GM23338 (cell line): ENCODE measurements at regions not wholly inside any gene's neighbourhood (a gene's known extent, or its start where the extent isn't known, plus 50 kb on each side); places are given as distances from the start of the nearest gene placed in this dataset.

Experiments
- ATAC-seq: fragments of 200-7000 bp; cut with Tn5 transposase; 3 replicates; pipeline ENCODE4 v1.9.1; 2020
- DNase-seq: peaks from one replicate; pipeline ENCODE4 v3.0.0-alpha.2; 2015; ENCODE audit warnings: low spot score
- H2AFZ ChIP-seq: fragments of 200-600 bp; sonication (generic); 2 replicates; pipeline ENCODE4 v1.8.0; 2016; ENCODE audit warnings: antibody characterized with exemption, mild to moderate bottlenecking, moderate library complexity
- H3F3A ChIP-seq: fragments of 200-600 bp; sonication (generic); replicated peaks from 2 replicates; pipeline ENCODE4 v1.8.0; 2017; ENCODE audit warnings: antibody characterized with exemption, mixed run types, low read depth
- H3K27ac ChIP-seq: fragments of 200-600 bp; sonication (generic); 2 replicates; pipeline ENCODE4 v1.6.1; 2016; ENCODE audit warnings: low read depth
- H3K27me3 ChIP-seq: fragments of 200-600 bp; sonication (generic); 2 replicates; pipeline ENCODE4 v1.8.0; 2016; ENCODE audit warnings: mild to moderate bottlenecking, mixed run types, moderate library complexity; ENCODE audit not compliant: insufficient read depth
- H3K36me3 ChIP-seq: fragments of 200-600 bp; sonication (generic); 2 replicates; pipeline ENCODE4 v1.8.0; 2016; ENCODE audit warnings: mild to moderate bottlenecking; ENCODE audit not compliant: insufficient read depth
- H3K4me1 ChIP-seq: fragments of 200-600 bp; sonication (generic); 2 replicates; pipeline ENCODE4 v1.8.0; 2016; ENCODE audit warnings: mild to moderate bottlenecking, moderate library complexity; ENCODE audit not compliant: insufficient read depth
- H3K4me2 ChIP-seq: fragments of 200-600 bp; sonication (generic); 2 replicates; pipeline ENCODE4 v1.7.1; 2017; ENCODE audit warnings: mixed run types
- H3K4me3 ChIP-seq: fragments of 200-600 bp; sonication (generic); 2 replicates; pipeline ENCODE4 v1.6.1; 2016; ENCODE audit warnings: mixed run types
- H3K79me2 ChIP-seq: fragments of 200-600 bp; sonication (generic); replicated peaks from 2 replicates; pipeline ENCODE4 v1.8.0; 2017; ENCODE audit warnings: mild to moderate bottlenecking; ENCODE audit not compliant: insufficient read depth
- H3K9me2 ChIP-seq: fragments of 200-600 bp; sonication (generic); 2 replicates; pipeline ENCODE4 v1.8.0; 2017; ENCODE audit not compliant: insufficient read depth
- H4K20me1 ChIP-seq: fragments of 200-600 bp; sonication (generic); replicated peaks from 2 replicates; pipeline ENCODE4 v1.8.0; 2017; ENCODE audit warnings: mild to moderate bottlenecking; ENCODE audit not compliant: insufficient read depth
- H3K27ac Mint-ChIP-seq: 2 replicates; pipeline ENCODE4 v1.8.0; 2020; ENCODE audit warnings: inconsistent platforms, mild to moderate bottlenecking, moderate library complexity, mixed read lengths
- H3K27me3 Mint-ChIP-seq: 3 replicates; pipeline ENCODE4 v1.8.0; 2022; ENCODE audit warnings: low read depth, mild to moderate bottlenecking, moderate library complexity, mixed read lengths, inconsistent platforms; ENCODE audit not compliant: insufficient read depth, poor library complexity
- H3K36me3 Mint-ChIP-seq: 3 replicates; pipeline ENCODE4 v1.8.0; 2021; ENCODE audit warnings: low read depth, mild to moderate bottlenecking, inconsistent platforms, moderate library complexity, mixed read lengths
- H3K4me1 Mint-ChIP-seq: 3 replicates; pipeline ENCODE4 v1.8.0; 2020; ENCODE audit warnings: mild to moderate bottlenecking, inconsistent platforms, mixed read lengths
- H3K4me3 Mint-ChIP-seq: 3 replicates; pipeline ENCODE4 v1.8.0; 2021; ENCODE audit warnings: moderate library complexity, mild to moderate bottlenecking, inconsistent platforms, mixed read lengths
- H3K9me3 Mint-ChIP-seq: 3 replicates; pipeline ENCODE4 v1.8.0; 2020; ENCODE audit warnings: moderate library complexity, mild to moderate bottlenecking, inconsistent platforms, mixed read lengths
- CREB1 ChIP-seq: fragments of 250-450 bp; sonication (Bioruptor Pico); IDR thresholded peaks from 2 replicates; pipeline ENCODE4 v1.5.0; 2020; ENCODE audit warnings: low read depth, mild to moderate bottlenecking, moderate library complexity
- EZH2 ChIP-seq: fragments of 200-600 bp; sonication (generic); IDR thresholded peaks from one replicate; pipeline ENCODE4 v1.8.0; 2017; ENCODE audit warnings: antibody characterized with exemption, mild to moderate bottlenecking, low read depth; ENCODE audit not compliant: unreplicated experiment
- EZH2phosphoT487 ChIP-seq: fragments of 200-600 bp; sonication (generic); IDR thresholded peaks from one replicate; pipeline ENCODE4 v1.8.1; 2018; ENCODE audit warnings: antibody characterized with exemption; ENCODE audit not compliant: unreplicated experiment
- JUNB ChIP-seq: IDR thresholded peaks from one replicate; pipeline ENCODE4 v1.6.1; 2016; ENCODE audit warnings: antibody characterized with exemption; ENCODE audit not compliant: unreplicated experiment
- NANOG ChIP-seq: IDR thresholded peaks from 2 replicates; pipeline ENCODE4 v1.6.1; 2016; ENCODE audit warnings: antibody characterized with exemption, borderline replicate concordance
- POLR2AphosphoS5 ChIP-seq: IDR thresholded peaks from 2 replicates; pipeline ENCODE4 v1.6.1; 2016; ENCODE audit warnings: antibody characterized with exemption, low read depth
- STAT1 ChIP-seq: IDR thresholded peaks from one replicate; pipeline ENCODE4 v1.6.1; 2016; ENCODE audit warnings: antibody characterized with exemption; ENCODE audit not compliant: unreplicated experiment
- ZNF114 ChIP-seq: fragments of 250-450 bp; sonication (Bioruptor Pico); IDR thresholded peaks from 2 replicates; pipeline ENCODE4 v1.5.0; 2020; ENCODE audit warnings: mild to moderate bottlenecking, moderate library complexity
- ZNF331 ChIP-seq: fragments of 250-450 bp; sonication (Bioruptor Pico); IDR thresholded peaks from 2 replicates; pipeline ENCODE4 v1.5.0; 2020; ENCODE audit warnings: low read depth, mild to moderate bottlenecking, moderate library complexity
- TF ChIP-seq, protein P1 (sequence below), 2 experiments: fragments of 200-600 bp in 1 of 2; sonication (generic) in 1 of 2; conservative IDR thresholded peaks; 2 replicates each; pipeline versions ENCODE4 v1.5.1 to v1.6.1; 2016 to 2017; ENCODE audit warnings: antibody characterized with exemption in 2 of 2, low read depth in 2 of 2, mild to moderate bottlenecking in 2 of 2, moderate library complexity in 1 of 2
- TF ChIP-seq, protein P2 (sequence below): IDR thresholded peaks from one replicate; pipeline ENCODE4 v1.6.1; 2018; ENCODE audit warnings: antibody characterized with exemption; ENCODE audit not compliant: unreplicated experiment
- TF ChIP-seq, protein P3 (sequence below): IDR thresholded peaks from 2 replicates; pipeline ENCODE4 v1.6.1; 2016; ENCODE audit warnings: antibody characterized with exemption

DNA sequence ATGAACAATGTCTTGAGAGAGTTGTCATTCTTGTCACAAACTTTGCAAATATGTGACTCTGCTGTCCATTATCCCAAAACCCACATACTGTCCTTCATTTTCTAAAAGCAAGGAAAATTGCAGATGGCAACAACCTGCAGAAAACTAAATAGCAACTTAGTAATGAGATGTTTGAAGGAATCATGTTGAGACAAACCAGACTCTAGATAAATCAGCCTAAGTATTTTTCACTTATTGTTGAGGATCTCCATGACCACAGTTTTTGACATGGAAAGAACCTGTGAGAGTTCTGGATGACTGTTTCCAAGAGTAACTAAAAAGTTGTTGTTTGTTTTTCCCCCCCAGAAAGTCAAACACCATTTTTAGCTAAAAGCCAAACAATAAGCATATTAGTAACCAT lies 535.2 kb upstream of the ZNF608 start:
- H4K20me1 ChIP-seq, result no peaks in the 10 kb centered on the region
- no peak for ATAC-seq
- H3K36me3 Mint-ChIP-seq, result no peaks in the 10 kb centered on the region

GRCh38 chr5:125283372-125283771 lies 536.9 kb upstream of the ZNF608 start:
- TF ChIP-seq EZH2 (no peak), POLR2AphosphoS5 (no peak), STAT1 (no peak), ZNF114 (CRISPR knock-in tag) (no peak), ZNF331 (no peak), CREB1 (CRISPR knock-in tag) (no peak), EZH2phosphoT487 (no peak), JUNB (no peak), NANOG (no peak)
- TF ChIP-seq, protein P1, sequence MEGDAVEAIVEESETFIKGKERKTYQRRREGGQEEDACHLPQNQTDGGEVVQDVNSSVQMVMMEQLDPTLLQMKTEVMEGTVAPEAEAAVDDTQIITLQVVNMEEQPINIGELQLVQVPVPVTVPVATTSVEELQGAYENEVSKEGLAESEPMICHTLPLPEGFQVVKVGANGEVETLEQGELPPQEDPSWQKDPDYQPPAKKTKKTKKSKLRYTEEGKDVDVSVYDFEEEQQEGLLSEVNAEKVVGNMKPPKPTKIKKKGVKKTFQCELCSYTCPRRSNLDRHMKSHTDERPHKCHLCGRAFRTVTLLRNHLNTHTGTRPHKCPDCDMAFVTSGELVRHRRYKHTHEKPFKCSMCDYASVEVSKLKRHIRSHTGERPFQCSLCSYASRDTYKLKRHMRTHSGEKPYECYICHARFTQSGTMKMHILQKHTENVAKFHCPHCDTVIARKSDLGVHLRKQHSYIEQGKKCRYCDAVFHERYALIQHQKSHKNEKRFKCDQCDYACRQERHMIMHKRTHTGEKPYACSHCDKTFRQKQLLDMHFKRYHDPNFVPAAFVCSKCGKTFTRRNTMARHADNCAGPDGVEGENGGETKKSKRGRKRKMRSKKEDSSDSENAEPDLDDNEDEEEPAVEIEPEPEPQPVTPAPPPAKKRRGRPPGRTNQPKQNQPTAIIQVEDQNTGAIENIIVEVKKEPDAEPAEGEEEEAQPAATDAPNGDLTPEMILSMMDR (conservative IDR thresholded peaks at IDR 0.05; ENCODE audit: low read depth in 2 of 2), result no peak
- TF ChIP-seq, protein P2, sequence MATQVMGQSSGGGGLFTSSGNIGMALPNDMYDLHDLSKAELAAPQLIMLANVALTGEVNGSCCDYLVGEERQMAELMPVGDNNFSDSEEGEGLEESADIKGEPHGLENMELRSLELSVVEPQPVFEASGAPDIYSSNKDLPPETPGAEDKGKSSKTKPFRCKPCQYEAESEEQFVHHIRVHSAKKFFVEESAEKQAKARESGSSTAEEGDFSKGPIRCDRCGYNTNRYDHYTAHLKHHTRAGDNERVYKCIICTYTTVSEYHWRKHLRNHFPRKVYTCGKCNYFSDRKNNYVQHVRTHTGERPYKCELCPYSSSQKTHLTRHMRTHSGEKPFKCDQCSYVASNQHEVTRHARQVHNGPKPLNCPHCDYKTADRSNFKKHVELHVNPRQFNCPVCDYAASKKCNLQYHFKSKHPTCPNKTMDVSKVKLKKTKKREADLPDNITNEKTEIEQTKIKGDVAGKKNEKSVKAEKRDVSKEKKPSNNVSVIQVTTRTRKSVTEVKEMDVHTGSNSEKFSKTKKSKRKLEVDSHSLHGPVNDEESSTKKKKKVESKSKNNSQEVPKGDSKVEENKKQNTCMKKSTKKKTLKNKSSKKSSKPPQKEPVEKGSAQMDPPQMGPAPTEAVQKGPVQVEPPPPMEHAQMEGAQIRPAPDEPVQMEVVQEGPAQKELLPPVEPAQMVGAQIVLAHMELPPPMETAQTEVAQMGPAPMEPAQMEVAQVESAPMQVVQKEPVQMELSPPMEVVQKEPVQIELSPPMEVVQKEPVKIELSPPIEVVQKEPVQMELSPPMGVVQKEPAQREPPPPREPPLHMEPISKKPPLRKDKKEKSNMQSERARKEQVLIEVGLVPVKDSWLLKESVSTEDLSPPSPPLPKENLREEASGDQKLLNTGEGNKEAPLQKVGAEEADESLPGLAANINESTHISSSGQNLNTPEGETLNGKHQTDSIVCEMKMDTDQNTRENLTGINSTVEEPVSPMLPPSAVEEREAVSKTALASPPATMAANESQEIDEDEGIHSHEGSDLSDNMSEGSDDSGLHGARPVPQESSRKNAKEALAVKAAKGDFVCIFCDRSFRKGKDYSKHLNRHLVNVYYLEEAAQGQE, result no peak
- TF ChIP-seq, protein P3, sequence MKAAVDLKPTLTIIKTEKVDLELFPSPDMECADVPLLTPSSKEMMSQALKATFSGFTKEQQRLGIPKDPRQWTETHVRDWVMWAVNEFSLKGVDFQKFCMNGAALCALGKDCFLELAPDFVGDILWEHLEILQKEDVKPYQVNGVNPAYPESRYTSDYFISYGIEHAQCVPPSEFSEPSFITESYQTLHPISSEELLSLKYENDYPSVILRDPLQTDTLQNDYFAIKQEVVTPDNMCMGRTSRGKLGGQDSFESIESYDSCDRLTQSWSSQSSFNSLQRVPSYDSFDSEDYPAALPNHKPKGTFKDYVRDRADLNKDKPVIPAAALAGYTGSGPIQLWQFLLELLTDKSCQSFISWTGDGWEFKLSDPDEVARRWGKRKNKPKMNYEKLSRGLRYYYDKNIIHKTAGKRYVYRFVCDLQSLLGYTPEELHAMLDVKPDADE, result no peak
- peaks cover 7% of the 10 kb centered on the region for H3K9me2 ChIP-seq
- no peak overlapping the region for H3K4me3 ChIP-seq
- H3K27me3 Mint-ChIP-seq, result no peaks in the 10 kb centered on the region
- H3K27me3 ChIP-seq, result no peaks in the 10 kb centered on the region
- H3K36me3 Mint-ChIP-seq, result no peaks in the 10 kb centered on the region
- no peak overlapping the region for H2AFZ ChIP-seq
- H3F3A ChIP-seq, result no peaks in the 10 kb centered on the region
- H3K4me1 ChIP-seq, result no peaks in the 10 kb centered on the region
- no peak for ATAC-seq
- H3K9me3 Mint-ChIP-seq, result no peaks in the 10 kb centered on the region
- no peak overlapping the region for H3K27ac Mint-ChIP-seq
- no peak overlapping the region for H3K4me2 ChIP-seq
- no peak for DNase-seq
- H3K4me3 Mint-ChIP-seq, result no peak overlapping the region
- H3K36me3 ChIP-seq, result no peaks in the 10 kb centered on the region; the same call in 1 of the 2 replicates
- no peaks in the 10 kb centered on the region for H3K79me2 ChIP-seq
- H3K27ac ChIP-seq, result no peak overlapping the region
- peaks cover 4% of the 10 kb centered on the region; the same call in 2 of the 3 replicates for H3K4me1 Mint-ChIP-seq
- H4K20me1 ChIP-seq, result no peaks in the 10 kb centered on the region

More for the DNA sequence above, 535.2 kb upstream of the ZNF608 start:
- H3K27me3 ChIP-seq, result no peaks in the 10 kb centered on the region
- no peaks in the 10 kb centered on the region for H3K79me2 ChIP-seq
- H3K4me1 Mint-ChIP-seq, result peaks cover 4% of the 10 kb centered on the region; the same call in 2 of the 3 replicates
- no peaks in the 10 kb centered on the region for H3F3A ChIP-seq
- peaks cover 8% of the 10 kb centered on the region for H3K9me2 ChIP-seq
- no peak overlapping the region for H3K4me3 ChIP-seq
- no peak overlapping the region for H3K27ac Mint-ChIP-seq
- no peaks in the 10 kb centered on the region for H3K4me1 ChIP-seq
- no peaks in the 10 kb centered on the region; the same call in 1 of the 2 replicates for H3K36me3 ChIP-seq
- no peak overlapping the region for H3K4me3 Mint-ChIP-seq
- no peak for TF ChIP-seq CREB1 (CRISPR knock-in tag)
- no peak for TF ChIP-seq EZH2phosphoT487
- H3K4me2 ChIP-seq, result no peak overlapping the region
- DNase-seq, result no peak
- H3K27me3 Mint-ChIP-seq, result no peaks in the 10 kb centered on the region
- H3K9me3 Mint-ChIP-seq, result no peaks in the 10 kb centered on the region
- no peak overlapping the region for H3K27ac ChIP-seq
- H2AFZ ChIP-seq, result peak overlapping the region; percentile 50; the same call in 1 of the 2 replicates
